GM12878 (cell line): ENCODE measurements at regions not wholly inside any gene's neighbourhood (a gene's known extent, or its start where the extent isn't known, plus 50 kb on each side); places are given as distances from the start of the nearest gene placed in this dataset.

ENCODE experiments used
- ATAC-seq: fragments of 200-7000 bp; cut with Tn5 transposase; 3 replicates; pipeline ENCODE4 v1.9.1; 2020; ENCODE audit warnings: mild to moderate bottlenecking, moderate library complexity
- BruUV-seq: library from RNA; stranded (reverse); fragments of 400-500 nt; replicated peaks from 2 replicates; lab custom pipeline; 2021; lab: Mats Ljungman, UMichigan
- CTCF ChIA-PET: fragments of 300-600 bp; sonication (Branson Sonifier 250); formaldehyde crosslinking; extraction: SDS; loops from one replicate; lab custom pipeline; 2021; ENCODE audit warnings: inconsistent platforms; lab: Yijun Ruan, JAX
- POLR2A ChIA-PET: fragments of 350-600 bp; formaldehyde crosslinking; extraction: SDS; loops from one replicate; lab custom pipeline; 2021; ENCODE audit warnings: inconsistent platforms; lab: Charles Lee
- RAD21 ChIA-PET: fragments of 300-600 bp; sonication (Branson Sonifier 250); formaldehyde crosslinking; loops from one replicate; lab custom pipeline; 2023; ENCODE audit warnings: antibody characterized with exemption; ENCODE audit not compliant: unreplicated experiment; lab: Charles Lee
- SMC1A ChIA-PET: fragments of 300-600 bp; sonication (Branson Sonifier 250); formaldehyde crosslinking; loops from one replicate; lab custom pipeline; 2023; ENCODE audit not compliant: unreplicated experiment, uncharacterized antibody; lab: Charles Lee
- DNase-seq: peaks from one replicate; pipeline ENCODE4 v3.0.0-alpha.2; 2011; ENCODE audit warnings: low read depth, low spot score
- FAIRE-seq: peaks from 3 replicates; lab custom pipeline; 2011; peaks lifted over from hg19 to GRCh38; lab: Jason Lieb, UNC
- H2AFZ ChIP-seq: 2 replicates; pipeline ENCODE4 v1.6.0; 2011; ENCODE audit warnings: low read depth, low read length, control low read depth; ENCODE audit not compliant: control insufficient read depth
- H3K27ac ChIP-seq: 2 replicates; pipeline ENCODE4 v1.5.1; 2011; ENCODE audit warnings: control low read depth; ENCODE audit not compliant: control insufficient read depth, insufficient read depth
- H3K27me3 ChIP-seq, 2 experiments: replicated peaks in 1 of 2; 2 replicates each; pipeline versions ENCODE4 v1.6.0 to v1.6.1; 2011; ENCODE audit warnings: low read length in 1 of 2; ENCODE audit not compliant: control insufficient read depth in 2 of 2, insufficient read depth in 2 of 2
- H3K36me3 ChIP-seq, 2 experiments: 2 replicates each; pipeline ENCODE4 v1.5.1; 2011; ENCODE audit warnings: low read length in 1 of 2; ENCODE audit not compliant: control insufficient read depth in 2 of 2, insufficient read depth in 2 of 2
- H3K4me1 ChIP-seq: 2 replicates; pipeline ENCODE4 v1.6.1; 2011; ENCODE audit warnings: mild to moderate bottlenecking, low read length, moderate library complexity, mixed read lengths; ENCODE audit not compliant: control insufficient read depth, insufficient read depth
- H3K4me2 ChIP-seq: 2 replicates; pipeline ENCODE4 v1.6.0; 2011; ENCODE audit warnings: control low read depth; ENCODE audit not compliant: control insufficient read depth, insufficient read depth
- H3K4me3 ChIP-seq: fragments of 200-600 bp; sonication (generic); 2 replicates; pipeline ENCODE4 v1.5.1; 2016
- H3K79me2 ChIP-seq: 2 replicates; pipeline ENCODE4 v1.6.0; 2011; ENCODE audit warnings: low read length; ENCODE audit not compliant: control insufficient read depth, insufficient read depth
- H3K9ac ChIP-seq: 2 replicates; pipeline ENCODE4 v1.8.0; 2011; ENCODE audit warnings: low read length, control low read depth, mixed read lengths; ENCODE audit not compliant: control insufficient read depth, insufficient read depth
- H3K9me3 ChIP-seq: replicated peaks from 3 replicates; pipeline ENCODE4 v1.5.1; 2011; ENCODE audit warnings: mild to moderate bottlenecking, low read length; ENCODE audit not compliant: control insufficient read depth, insufficient read depth
- H4K20me1 ChIP-seq: 2 replicates; pipeline ENCODE4 v1.6.0; 2011; ENCODE audit not compliant: control insufficient read depth, insufficient read depth
- CHD2 ChIP-seq: IDR thresholded peaks from 2 replicates; pipeline ENCODE4 v1.6.1; 2011; ENCODE audit warnings: low read depth, low read length, improper control_type of control experiment, borderline replicate concordance
- CHD4 ChIP-seq: fragments of 200-600 bp; sonication (generic); IDR thresholded peaks from 2 replicates; pipeline ENCODE4 v1.6.1; 2016; ENCODE audit warnings: mild to moderate bottlenecking
- E2F8 ChIP-seq: fragments of 450-650 bp; IDR thresholded peaks from 2 replicates; pipeline ENCODE4 v1.6.1; 2018; ENCODE audit warnings: mild to moderate bottlenecking, low read depth, moderate library complexity; ENCODE audit not compliant: partially characterized antibody
- EED ChIP-seq: sonication (generic); IDR thresholded peaks from 2 replicates; pipeline ENCODE4 v1.6.1; 2016; ENCODE audit warnings: antibody characterized with exemption, low read depth
- ELK1 ChIP-seq: IDR thresholded peaks from 2 replicates; pipeline ENCODE4 v1.6.1; 2012; ENCODE audit warnings: low read depth, low read length, improper control_type of control experiment
- GABPA ChIP-seq: IDR thresholded peaks from 2 replicates; pipeline ENCODE4 v1.6.1; 2014; ENCODE audit warnings: antibody characterized with exemption, low read depth, mild to moderate bottlenecking, inconsistent platforms
- IRF3 ChIP-seq: fragments of 450-650 bp; IDR thresholded peaks from 2 replicates; pipeline ENCODE4 v1.6.1; 2014; ENCODE audit warnings: mild to moderate bottlenecking
- IRF4 ChIP-seq: IDR thresholded peaks from 2 replicates; pipeline ENCODE4 v1.6.1; 2011; ENCODE audit warnings: low read depth, low read length
- MEF2B ChIP-seq: fragments of 450-650 bp; IDR thresholded peaks from 2 replicates; pipeline ENCODE4 v1.6.1; 2018; ENCODE audit warnings: mild to moderate bottlenecking, moderate library complexity; ENCODE audit not compliant: partially characterized antibody, poor library complexity, severe bottlenecking
- NR2C1 ChIP-seq: fragments of 450-650 bp; IDR thresholded peaks from 2 replicates; pipeline ENCODE4 v1.6.1; 2017; ENCODE audit warnings: antibody characterized with exemption, mild to moderate bottlenecking, moderate library complexity
- POLR2A ChIP-seq: IDR thresholded peaks from 2 replicates; pipeline ENCODE4 v1.6.1; 2011; ENCODE audit warnings: low read depth, mild to moderate bottlenecking, low read length
- POU2F2 ChIP-seq: IDR thresholded peaks from 3 replicates; pipeline ENCODE4 v1.6.1; 2011; ENCODE audit warnings: low read depth, mild to moderate bottlenecking, low read length, borderline replicate concordance
- RBBP5 ChIP-seq: fragments of 200-600 bp; sonication (generic); conservative IDR thresholded peaks from 2 replicates; pipeline ENCODE4 v1.6.1; 2016
- RUNX3 ChIP-seq: IDR thresholded peaks from 2 replicates; pipeline ENCODE4 v1.6.1; 2012; ENCODE audit warnings: low read length, inconsistent platforms
- SP1 ChIP-seq: IDR thresholded peaks from one replicate; pipeline ENCODE4 v1.6.1; 2011; ENCODE audit warnings: low read depth, low read length
- TBL1XR1 ChIP-seq: IDR thresholded peaks from 2 replicates; pipeline ENCODE4 v1.6.1; 2012; ENCODE audit warnings: low read depth, low read length, improper control_type of control experiment
- USF1 ChIP-seq: IDR thresholded peaks from 2 replicates; pipeline ENCODE4 v1.6.1; 2011; ENCODE audit warnings: borderline replicate concordance, low read depth, mild to moderate bottlenecking, moderate library complexity, mixed read lengths, low read length; ENCODE audit not compliant: insufficient read depth; ENCODE audit errors: extremely low read length
- YBX1 ChIP-seq: fragments of 450-650 bp; IDR thresholded peaks from 2 replicates; pipeline ENCODE4 v1.6.1; 2016; ENCODE audit warnings: antibody characterized with exemption
- YY1 ChIP-seq: IDR thresholded peaks from 2 replicates; pipeline ENCODE4 v1.6.1; 2011; ENCODE audit warnings: low read depth, mild to moderate bottlenecking, low read length
- WGBS: methylation state at CpG from one replicate; pipeline ENCODE4 v1.1.6; 2016; ENCODE audit warnings: low lambda C conversion rate; ENCODE audit not compliant: insufficient replicate concordance, insufficient coverage; ENCODE audit errors: missing lambda C conversion rate; 5-methylcytosine and 5-hydroxymethylcytosine counted together
- in situ Hi-C: fragments of 300-500 bp; cut with MboI; formaldehyde crosslinking; loops from 9 replicates; pipeline ENCODE4 v1.14.3; 2018; ENCODE audit warnings: mixed read lengths
- intact Hi-C: fragments of 100-400 bp; cut with micrococcal nuclease; formaldehyde crosslinking; loops from one replicate; pipeline ENCODE4 v1.14.2; 2022; ENCODE audit not compliant: unreplicated experiment

- Histone ChIP-seq H3K27me3 (no peaks in the 10 kb centered on the region), H4K20me1 (no peaks in the 10 kb centered on the region), H3K9ac (no peak overlapping the region), H3K27ac (no peak overlapping the region), H3K4me3 (no peak overlapping the region), H3K9me3 (no peaks in the 10 kb centered on the region), H3K79me2 (no peaks in the 10 kb centered on the region), H2AFZ (no peak overlapping the region), H3K4me2 (no peak overlapping the region), H3K4me1 (no peaks in the 10 kb centered on the region), H3K36me3 (no peaks in the 10 kb centered on the region)
- in situ Hi-C loops: no loop called here
- ChIA-PET CTCF (no interaction called here), RAD21 (no interaction called here), POLR2A (no interaction called here), SMC1A (interaction anchor here (1.1 kb wide), 1 partner anchor 74 kb away, joined by 3 read pairs; no protein-coding TSS in a partner anchor)
- no TSS peak for BruUV-seq
- TF ChIP-seq GABPA: no peak
- TF ChIP-seq POU2F2: no peak
- no peak for TF ChIP-seq RUNX3
- TF ChIP-seq YBX1: no peak
- no peak for TF ChIP-seq ELK1
- TF ChIP-seq E2F8: no peak
- no peak for TF ChIP-seq SP1
- TF ChIP-seq USF1: no peak
- TF ChIP-seq TBL1XR1: no peak
- no peak for TF ChIP-seq CHD2
- no peak for TF ChIP-seq YY1
- TF ChIP-seq MEF2B: no peak
- TF ChIP-seq IRF4: no peak
- TF ChIP-seq NR2C1: no peak
- no peak for TF ChIP-seq EED
- no peak for TF ChIP-seq CHD4
- no peak for TF ChIP-seq POLR2A
- TF ChIP-seq RBBP5: no peak
- TF ChIP-seq IRF3: no peak
- ATAC-seq (no peak), DNase-seq (no peak), FAIRE-seq (no peak)
- intact Hi-C loops: no loop called here
- 19% methylated on average over 4 of the region's 4 CpGs for WGBS
These were observed 202.7 kb downstream of the SPATA31D1 start for GRCh38 chr9:82191082-82191770.
